ENCODE measurements at regions not wholly inside any gene's neighbourhood (a gene's known extent, or its start where the extent isn't known, plus 50 kb on each side); places are given as distances from the start of the nearest gene placed in this dataset.

- DNase-seq (ENCODE audit: extremely low spot score) = no peak
- CTCF ChIA-PET = no interaction called here
- POLR2A ChIA-PET = no interaction called here
- no peak for TF ChIP-seq CTCF (IDR thresholded peaks at IDR 0.05; ENCODE audit: control extremely low read depth, extremely low read depth, low read depth, missing control alignments)
Observed at GRCh38 chr4:116453127-116453526, 632.2 kb downstream of the TRAM1L1 start.

- no peak for DNase-seq (ENCODE audit: extremely low spot score)
- TF ChIP-seq CTCF (IDR thresholded peaks at IDR 0.05; ENCODE audit: control extremely low read depth, extremely low read depth, low read depth, missing control alignments) = no peak
- POLR2A ChIA-PET = no interaction called here
Observed at GRCh38 chr4:116449764-116450163, 635.6 kb downstream of the TRAM1L1 start.

GRCh38 chr4:116444117-116444516, 641.3 kb downstream of the TRAM1L1 start:
- no peak for DNase-seq (ENCODE audit: extremely low spot score)
- POLR2A ChIA-PET = no interaction called here
- TF ChIP-seq CTCF (IDR thresholded peaks at IDR 0.05; ENCODE audit: control extremely low read depth, extremely low read depth, low read depth, missing control alignments) = no peak
- CTCF ChIA-PET = no interaction called here

More at GRCh38 chr4:116449764-116450163, 635.6 kb downstream of the TRAM1L1 start:
- CTCF ChIA-PET = interaction anchor here (1.0 kb wide), 1 partner anchor 16 kb away, joined by 3 read pairs; no protein-coding TSS in a partner anchor

GRCh38 chr4:116438981-116439729, 646.2 kb downstream of the TRAM1L1 start:
- no peak for TF ChIP-seq CTCF (IDR thresholded peaks at IDR 0.05; ENCODE audit: control extremely low read depth, extremely low read depth, low read depth, missing control alignments)
- ChIA-PET POLR2A (no interaction called here), CTCF (interaction anchor here (1.0 to 1.5 kb wide), 3 partner anchors 9 to 23 kb away, joined by 3 read pairs; no protein-coding TSS in a partner anchor)
- no peak for DNase-seq (ENCODE audit: extremely low spot score)

GRCh38 chr4:116438417-116438816, 647.0 kb downstream of the TRAM1L1 start:
- ChIA-PET POLR2A (no interaction called here), CTCF (interaction anchor here (1.0 to 1.5 kb wide), 2 partner anchors 10 to 22 kb away, joined by 3 read pairs; no protein-coding TSS in a partner anchor)
- DNase-seq (ENCODE audit: extremely low spot score) = no peak
- TF ChIP-seq CTCF (IDR thresholded peaks at IDR 0.05; ENCODE audit: control extremely low read depth, extremely low read depth, low read depth, missing control alignments) = no peak

GRCh38 chr4:116427666-116428065, 657.7 kb downstream of the TRAM1L1 start:
- ChIA-PET CTCF (no interaction called here), POLR2A (no interaction called here)
- DNase-seq (ENCODE audit: extremely low spot score) = no peak
- TF ChIP-seq CTCF (IDR thresholded peaks at IDR 0.05; ENCODE audit: control extremely low read depth, extremely low read depth, low read depth, missing control alignments) = no peak

All from GM10248 (cell line).